T-helper 1 cell treated with Interleukin-12 subunit alpha and Interleukin-12 subunit beta and Interleukin-4 antibody, amounts not matched to agents 30 ng/mL and 1 ng/mL, for 36 hours (primary cell): ENCODE measurements at regions not wholly inside any gene's neighbourhood (a gene's known extent, or its start where the extent isn't known, plus 50 kb on each side); places are given as distances from the start of the nearest gene placed in this dataset.

ENCODE experiments used
- intact Hi-C: fragments of 100-400 bp; cut with micrococcal nuclease; formaldehyde crosslinking; loops from one replicate; pipeline ENCODE4 v1.15.1; 2024

DNA sequence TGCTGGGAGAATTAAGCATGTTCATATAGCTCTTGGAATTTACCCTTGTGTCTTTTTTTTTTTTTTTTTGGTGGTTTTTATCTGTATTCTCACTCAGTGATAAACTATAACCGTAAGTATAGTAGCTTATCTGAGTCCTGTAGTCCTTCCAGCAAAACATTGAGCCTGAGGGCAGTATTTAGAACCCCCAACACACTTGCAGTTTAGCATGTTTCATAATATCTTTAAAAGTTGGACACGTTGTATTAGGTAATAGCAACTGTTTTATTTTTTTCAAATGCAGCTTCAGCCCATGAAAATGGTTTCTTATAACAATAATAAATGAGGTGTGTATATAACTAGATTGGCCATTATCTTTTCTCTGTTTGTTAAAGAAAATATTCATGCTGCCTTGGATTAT, 603.5 kb upstream of the HS6ST1 start:
- intact Hi-C loops, result no loop called here

DNA sequence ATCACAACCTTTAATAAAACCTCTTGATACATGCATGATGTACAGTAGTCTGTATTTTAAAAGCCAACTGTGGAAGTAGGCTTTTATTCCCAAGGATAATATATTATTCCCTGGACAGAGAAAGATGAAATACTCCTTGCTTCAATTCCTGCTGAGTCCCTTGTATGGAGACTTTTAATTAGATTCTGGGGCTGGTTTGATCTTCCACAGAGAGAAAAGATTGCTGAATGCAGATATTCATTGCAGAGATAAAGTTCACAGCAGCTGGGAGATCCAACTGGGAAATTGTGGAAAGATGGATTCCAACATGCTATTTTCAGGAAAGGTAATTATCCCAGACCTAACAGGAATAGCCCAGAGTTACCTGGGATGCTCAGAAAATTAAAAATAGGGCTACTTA, 607.0 kb upstream of the HS6ST1 start:
- intact Hi-C loops, result no loop called here

DNA sequence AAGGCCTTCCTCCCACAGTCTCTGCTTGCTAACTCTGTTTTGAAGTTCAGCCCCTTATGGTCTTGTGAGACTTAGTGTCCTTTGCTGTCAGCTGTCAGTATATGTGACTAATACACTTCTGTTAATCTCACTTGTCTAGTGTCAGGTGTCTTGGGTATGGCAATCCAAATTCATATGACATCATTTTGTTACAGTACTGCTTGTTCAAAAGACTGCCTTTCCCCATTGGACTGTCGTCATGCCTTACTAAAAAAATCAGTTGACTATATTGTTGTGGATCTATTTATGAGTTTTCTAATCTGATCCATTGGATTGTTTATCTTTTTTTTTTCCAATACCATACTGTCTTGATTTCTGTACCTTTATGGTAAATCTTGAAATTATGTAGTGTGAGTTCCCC, 611.4 kb upstream of the HS6ST1 start:
- intact Hi-C loops, result no loop called here

DNA sequence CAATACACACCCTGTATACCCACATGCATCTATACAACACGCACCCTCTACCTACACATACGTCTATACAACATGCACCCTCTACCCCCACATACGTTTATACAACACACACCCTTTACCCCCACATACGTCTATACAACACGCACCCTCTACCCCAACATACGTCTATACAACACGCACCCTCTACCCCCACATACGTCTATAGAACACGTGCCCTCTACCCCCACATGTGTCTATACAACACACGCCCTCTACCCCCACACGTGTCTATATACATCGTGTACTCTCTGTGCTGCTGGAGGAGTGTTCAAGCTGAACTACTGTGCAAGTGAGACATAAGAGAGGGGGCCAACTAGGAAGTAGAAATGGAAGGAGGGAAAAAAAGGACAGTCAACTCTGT, 621.7 kb upstream of the HS6ST1 start:
- intact Hi-C loops, result no loop called here

DNA sequence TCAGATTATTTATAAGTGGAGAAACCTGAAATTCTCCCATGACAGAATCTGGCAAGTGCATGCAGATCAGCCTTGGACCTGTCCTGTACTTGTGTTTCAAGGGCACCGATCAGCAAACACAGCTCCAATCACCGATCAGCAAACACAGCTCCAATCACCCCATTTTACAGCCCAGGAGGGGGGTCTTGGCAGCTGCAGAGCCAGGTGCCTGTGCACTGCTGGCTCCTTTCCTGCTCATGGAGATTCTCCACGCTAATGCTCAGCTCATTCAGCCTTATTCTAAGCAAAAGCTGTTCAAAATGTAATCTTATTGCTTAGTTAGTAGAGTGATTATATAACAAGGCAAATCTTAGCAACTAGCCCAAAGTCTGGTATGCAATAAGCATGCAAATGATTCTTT, 623.1 kb upstream of the HS6ST1 start:
- intact Hi-C loops, result no loop called here

DNA sequence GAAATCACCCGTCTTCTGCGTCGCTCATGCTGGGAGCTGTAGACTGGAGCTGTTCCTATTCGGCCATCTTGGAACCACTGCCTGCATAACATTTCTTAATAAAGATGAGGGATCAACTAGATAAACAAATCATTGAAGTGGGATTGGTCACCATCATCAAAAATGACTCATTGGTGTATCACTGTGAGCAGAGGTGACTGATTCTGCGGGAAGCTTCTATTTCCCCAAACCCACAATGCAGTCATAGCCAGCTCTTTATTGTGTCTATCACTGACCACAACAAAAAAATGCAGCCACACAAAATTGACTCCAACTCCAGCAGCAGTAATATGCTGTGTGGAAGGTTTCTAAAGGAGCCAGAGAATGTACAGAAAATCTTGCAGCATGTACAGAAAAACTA, 630.7 kb upstream of the HS6ST1 start:
- intact Hi-C loops, result no loop called here

DNA sequence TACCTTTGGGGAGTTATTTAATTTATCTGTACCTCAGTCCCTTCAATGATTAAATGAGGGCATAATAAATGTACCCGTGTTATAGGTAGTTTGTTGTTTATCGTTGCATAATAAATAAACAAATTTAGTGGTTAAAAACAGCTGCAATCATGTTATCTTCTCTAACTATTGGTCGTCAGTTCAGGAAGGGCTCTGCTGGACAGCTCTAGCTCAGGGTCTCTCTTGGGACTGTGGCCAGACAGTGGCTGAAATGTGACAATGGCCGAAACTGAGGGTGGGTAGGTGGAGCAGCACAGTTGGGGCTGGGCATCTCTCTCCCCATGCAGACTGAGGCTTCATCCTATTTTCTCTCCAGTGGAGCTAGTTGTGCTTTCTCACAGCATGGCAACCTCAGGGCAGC, 632.1 kb upstream of the HS6ST1 start:
- intact Hi-C loops, result no loop called here

DNA sequence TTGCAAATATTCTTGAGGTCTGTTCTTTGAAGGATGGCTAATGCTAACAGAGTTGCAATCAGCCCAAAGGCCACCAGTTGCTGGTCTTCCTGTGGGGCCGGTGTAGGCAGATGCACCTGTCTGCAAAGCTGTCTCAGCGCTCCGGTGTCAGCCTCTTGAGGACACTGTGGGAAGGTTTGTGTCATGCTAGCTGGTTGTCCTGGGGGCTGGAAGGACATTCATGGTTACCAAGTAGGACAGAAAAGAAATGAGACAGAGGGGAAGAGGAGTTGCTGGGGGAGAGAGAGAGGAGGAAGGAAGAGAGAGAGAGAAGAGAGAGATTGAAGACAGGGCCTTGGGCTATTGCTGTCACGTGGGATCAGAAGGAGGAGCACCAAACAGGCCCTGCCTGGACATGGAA, 639.6 kb upstream of the HS6ST1 start:
- intact Hi-C loops, result no loop called here

DNA sequence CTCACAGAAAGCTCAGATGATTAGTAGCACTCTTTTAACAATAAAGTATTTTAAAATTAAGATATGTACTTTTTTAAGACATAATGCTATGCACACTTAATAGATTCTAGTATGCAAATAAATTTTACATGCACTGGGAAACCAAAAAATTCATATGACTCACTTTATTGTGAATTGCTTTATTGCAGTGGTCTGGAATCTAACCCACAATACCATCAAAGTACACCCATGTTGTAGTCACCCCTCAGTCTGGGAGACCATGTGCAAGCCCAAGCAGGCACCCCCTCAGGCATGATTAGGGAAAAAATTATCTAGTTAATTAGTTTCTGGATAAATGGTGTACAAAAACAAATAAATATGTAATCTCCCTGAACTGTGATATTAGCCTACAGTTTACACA, 649.0 kb upstream of the HS6ST1 start:
- intact Hi-C loops, result no loop called here

DNA sequence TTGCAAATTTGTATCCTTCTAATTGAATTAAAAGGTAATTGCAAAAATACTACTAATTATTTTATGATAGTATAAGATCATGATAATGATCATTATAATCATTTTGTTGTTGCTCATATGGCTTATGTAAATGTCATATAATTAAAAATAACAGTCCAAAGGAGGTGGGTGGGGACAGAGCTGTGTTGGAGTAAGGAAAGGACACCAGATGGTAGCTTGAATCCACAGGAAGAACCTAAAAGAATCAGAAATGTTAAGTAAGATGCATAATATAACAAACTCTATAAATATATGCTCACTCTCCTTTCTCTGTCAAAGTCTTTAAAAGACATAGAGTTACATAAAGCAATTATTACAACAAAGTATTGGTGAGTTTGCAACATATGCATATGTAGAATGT, 650.7 kb upstream of the HS6ST1 start:
- intact Hi-C loops, result no loop called here

DNA sequence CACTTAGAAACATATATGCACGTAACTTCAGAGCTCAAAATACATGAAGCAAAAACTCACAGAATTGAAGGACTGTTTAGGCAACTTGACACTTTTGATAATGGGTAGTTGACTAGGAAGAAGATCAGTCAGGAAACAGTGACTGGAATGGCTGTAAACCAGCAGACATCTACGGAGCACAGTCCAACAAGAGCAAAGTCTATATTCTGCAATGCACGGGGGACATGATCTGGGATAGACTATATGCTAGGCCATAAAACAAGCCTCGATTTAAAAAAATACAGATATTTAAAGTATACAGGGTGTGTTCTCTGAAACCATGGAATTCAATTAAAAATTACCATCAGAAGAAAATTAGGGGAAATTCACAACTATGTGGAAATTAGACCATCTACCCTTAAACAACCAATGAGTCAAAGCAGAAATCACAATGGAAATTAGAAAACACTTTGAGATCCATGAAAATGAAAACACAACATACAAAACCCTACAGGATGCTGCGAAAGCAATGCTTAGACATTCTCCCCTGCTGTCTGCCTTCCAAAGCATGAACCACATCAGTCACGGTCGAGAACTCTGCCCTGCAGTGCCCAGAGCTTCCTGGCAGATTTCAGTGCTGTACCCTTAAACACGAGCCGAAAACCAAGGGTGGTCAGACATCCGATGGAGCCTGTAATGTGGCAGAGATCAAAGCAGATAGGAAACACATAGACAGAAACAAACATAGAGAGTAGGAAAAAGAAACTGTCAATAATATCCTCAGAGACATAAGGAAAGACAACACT, 651.9 kb upstream of the HS6ST1 start:
- intact Hi-C loops, result no loop called here

DNA sequence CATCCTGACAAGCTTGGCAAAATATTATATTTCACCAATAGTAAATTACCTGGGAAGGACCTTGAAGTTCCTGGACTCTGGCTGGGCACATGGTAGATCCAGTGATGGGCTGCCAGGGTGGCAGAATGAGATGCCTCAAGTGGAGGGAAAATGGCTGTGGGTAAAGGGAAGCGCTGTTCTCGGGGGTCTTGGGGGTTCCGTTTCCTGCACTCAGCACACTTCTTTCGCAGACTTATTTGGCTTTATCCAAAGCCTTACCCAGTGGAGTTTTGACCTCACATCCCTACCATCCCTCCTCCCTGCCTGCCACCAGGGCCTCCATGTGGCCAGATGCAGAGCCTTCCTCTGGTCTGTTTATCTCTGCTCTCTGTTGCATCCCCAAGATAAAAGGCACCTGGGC, 654.9 kb upstream of the HS6ST1 start:
- intact Hi-C loops, result no loop called here

DNA sequence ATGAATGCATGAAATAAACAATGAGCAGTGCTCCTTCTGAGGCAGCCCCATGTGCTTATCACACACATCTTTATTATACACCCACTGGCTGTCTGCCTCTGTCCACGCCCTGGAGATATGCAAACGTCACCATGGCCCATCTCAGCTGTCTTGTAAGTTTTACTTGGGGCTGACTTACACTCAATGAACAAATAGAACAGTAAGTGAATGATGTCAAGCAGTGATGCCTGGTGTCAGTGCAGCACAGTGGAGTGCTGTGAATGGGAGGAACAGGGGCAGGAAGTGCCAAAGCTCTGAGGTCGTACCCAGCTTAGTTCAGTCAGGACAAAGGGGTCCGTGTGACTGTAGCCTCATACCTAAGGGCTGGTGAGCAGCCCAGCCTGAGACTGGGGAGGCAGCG, 659.5 kb upstream of the HS6ST1 start:
- intact Hi-C loops, result no loop called here

DNA sequence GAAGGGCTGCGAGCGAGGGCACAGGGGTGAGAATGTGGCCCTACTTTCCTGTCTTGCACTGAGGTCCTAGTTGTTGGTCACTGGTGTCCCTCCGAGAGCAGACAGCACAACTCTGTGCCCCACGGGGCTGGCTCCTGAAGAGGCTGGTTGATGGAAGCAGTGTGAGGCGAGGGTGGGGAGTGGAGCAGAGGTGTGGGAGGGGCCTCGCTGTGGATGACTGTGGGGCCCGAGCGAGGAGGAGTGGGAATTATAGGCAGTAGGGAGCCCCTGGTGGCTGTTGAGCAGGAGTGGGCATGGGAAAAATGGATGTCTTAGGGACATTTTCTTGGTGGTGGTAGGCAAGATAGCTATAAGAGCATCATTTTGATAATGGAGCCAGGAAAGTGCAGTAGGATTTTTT, 660.5 kb upstream of the HS6ST1 start:
- intact Hi-C loops, result no loop called here

DNA sequence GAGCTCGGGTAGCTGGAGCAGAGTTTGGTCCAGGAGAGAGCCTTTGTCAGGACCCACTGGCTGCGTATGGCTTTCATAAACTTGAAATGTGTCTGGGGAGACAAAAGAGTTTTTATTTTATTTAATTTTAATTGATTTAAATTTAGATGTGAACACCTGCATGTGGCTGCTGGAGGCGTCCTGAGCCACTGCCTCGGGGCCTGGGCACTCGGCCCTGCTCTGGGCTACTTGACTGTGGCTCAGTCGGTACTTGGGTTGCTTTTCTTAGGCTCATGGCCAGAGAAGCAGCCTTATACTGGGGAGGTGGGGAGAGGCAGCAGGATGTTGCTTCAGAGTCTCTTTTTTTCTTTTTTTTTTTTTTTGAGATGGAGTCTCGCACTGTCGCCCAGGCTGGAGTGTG, 661.8 kb upstream of the HS6ST1 start:
- intact Hi-C loops, result no loop called here

DNA sequence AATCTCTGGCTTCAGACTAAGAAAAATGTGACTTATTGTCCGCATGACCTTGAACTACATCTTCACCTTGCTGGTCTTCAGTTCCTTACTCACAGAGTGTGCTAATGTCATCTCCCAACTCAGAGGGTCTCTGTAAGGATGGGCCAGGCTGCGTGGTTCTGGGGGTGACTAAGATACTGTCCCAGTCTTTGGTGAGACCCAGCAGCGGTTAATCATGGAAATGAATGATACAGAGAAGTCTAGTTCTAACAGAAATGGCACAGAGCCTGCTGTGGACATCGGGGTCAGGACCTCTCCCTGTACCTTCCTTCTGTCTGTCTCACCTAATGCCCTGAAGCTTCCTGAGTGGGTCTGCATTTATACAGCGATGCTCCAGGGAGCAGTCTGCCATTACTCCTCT, 662.7 kb upstream of the HS6ST1 start:
- intact Hi-C loops, result no loop called here

DNA sequence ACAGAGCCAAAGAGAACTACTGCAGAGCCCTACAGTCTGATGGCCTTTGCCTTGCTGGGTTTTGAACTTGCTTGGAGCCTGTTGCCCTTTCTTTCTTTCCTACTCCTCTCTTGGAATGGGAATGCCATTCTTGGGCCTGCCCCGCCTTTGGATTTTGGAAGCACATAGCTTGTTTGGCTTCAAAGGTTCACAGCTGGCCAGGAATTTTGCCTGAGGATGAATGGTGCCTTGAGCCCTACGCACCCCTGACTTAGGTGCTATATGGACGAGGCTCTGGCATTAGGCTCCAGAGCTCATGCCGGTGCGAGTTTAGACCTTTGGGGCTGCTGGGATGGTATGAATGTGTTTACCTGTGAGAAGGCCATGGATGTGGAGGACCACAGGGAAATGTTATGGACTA, 663.3 kb upstream of the HS6ST1 start:
- intact Hi-C loops, result no loop called here

DNA sequence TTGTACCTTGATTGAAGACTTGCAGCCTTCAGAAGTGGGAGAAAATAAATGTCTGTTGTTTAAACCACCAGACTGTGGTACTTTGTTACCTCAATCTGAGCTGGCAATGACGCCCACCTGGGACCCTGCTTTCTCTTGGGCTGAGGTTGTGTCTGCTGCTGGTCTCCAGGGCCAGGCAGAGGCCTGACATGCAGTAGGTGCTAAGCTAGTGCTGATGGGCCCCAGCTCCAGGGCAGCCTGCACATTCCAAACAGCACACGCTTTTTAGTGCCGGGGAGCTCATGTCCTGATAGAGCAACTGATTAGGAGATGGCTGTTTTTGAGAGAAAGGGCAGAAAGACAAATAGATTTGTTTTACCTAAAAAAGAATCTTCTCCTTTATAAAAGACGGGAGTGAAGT, 664.0 kb upstream of the HS6ST1 start:
- intact Hi-C loops, result no loop called here

DNA sequence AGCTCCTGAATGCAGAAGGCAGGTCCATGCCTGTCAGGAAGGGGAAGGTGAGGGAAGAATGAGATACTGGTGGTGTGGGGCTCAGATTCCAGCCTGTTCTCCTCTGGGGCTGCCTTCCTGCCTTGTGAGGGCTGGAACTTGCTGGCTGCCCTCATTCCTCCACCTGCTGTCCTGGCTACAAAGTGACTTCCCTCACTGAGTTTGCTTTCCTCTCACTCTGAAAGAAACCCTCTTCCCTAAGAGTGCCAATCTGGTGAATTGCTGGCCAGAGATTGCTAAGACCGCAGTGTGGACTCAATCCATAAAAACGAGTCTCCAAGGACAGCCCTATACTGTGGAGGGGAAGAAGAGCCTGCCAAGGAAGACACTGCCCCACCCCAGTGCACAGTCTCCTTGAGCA, 664.4 kb upstream of the HS6ST1 start:
- intact Hi-C loops, result no loop called here

DNA sequence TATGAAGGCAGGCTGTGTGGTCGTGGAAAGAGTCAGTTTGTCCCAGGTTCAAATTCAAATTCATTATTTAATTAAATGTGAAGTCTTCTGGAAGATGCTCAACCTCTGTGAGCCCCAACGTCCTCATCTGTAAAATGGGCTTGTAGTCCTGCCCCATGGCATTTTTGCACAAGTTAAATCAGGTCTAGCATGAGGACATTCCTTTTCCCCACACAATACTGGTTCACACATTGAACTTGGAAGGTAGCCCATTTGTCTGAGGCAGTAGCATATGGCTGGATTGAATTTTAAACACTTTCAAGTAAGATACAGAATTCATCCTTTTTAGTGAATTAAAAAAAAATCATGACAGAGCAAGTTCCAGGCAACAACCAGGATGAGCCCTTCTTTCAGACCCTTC, 665.4 kb upstream of the HS6ST1 start:
- intact Hi-C loops, result no loop called here

DNA sequence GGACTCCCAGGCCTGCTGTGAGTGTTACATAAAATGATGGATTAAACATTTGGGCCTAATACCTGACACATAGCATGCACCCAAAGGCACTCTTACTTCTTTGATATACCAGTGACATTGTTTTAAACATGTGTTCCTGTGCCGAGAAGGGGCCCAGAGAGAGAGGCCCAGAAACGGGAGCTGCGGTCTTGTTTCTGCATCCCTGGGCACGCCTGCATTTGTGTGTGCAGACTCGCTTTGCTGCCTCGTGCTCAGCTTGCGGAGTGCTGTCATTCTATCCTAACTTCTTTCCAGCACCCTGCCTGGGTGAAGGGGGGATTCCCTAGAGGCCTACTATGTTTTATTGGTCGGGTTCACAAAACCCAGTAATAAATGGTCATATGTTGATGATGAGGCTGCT, 666.2 kb upstream of the HS6ST1 start:
- intact Hi-C loops, result no loop called here

DNA sequence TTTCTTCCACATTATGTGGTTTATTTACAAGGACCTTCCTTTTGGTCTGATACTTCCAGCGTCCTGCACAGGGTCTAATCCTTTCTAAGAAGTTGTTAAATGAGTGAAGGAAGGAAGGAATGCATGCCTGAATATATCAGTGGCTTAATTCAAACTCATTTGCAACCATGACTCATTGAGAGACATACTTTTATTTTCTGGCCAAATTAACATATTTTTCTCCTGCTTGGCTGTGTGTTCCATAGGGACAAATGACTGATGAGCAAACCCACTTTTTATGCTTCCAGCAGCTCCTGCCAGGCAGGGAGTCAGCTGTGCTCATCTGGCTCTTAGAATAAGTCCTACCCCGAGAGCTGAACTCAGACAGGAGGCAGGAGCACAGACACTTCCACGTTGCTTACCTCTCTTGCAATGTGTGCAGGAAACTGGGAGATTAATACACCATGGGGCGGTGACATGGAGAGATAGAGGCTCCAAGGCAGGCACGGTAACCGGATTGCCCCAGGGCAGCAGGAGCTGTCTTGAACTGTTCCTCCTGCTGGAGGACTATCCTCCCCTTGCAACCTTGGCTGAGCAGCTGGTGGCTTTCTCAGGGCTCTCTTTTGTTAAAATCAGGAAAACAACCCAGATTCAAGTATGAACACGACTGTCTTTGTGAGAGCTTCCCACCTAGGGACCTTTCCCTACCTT, 667.5 kb upstream of the HS6ST1 start:
- intact Hi-C loops, result no loop called here

DNA sequence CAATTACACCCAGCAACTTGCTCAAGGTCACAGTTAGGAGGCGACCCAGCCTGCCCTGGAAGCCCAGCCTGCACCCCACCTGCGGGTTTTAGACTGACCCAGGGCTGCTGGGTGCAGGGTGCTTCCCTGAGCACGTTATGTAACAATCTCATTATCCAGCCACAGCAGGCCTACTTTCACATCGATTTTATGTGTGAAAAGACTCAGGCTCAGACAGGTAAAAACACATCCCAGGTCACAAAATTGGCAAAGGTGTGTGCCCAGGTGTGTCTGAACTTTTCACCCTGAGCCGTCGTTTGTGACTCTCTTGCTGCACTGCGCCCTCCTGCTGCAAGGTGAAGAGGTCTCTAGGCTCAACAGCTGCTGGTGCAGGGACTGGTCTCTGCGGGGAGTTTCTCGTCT, 668.2 kb upstream of the HS6ST1 start:
- intact Hi-C loops, result no loop called here
